ENCODE measurements at regions not wholly inside any gene's neighbourhood (a gene's known extent, or its start where the extent isn't known, plus 50 kb on each side); places are given as distances from the start of the nearest gene placed in this dataset.
"Not testable (repeated sequence)": the region's sequence is repeated elsewhere in the genome, so short reads cannot be mapped to it uniquely, and the experiment has no call there.

- TF ChIP-seq CTCF (conservative IDR thresholded peaks at IDR 0.05; ENCODE audit: low read depth, low read length) = no peak
- no peak for TF ChIP-seq EZH2 (IDR thresholded peaks at IDR 0.05; ENCODE audit: borderline replicate concordance, low read depth, low read length, poor library complexity, severe bottlenecking)
- intact Hi-C loops (cut with micrococcal nuclease; ENCODE audit: unreplicated experiment) = no loop called here
- Histone ChIP-seq H3K27ac (ENCODE audit: low read depth, low read length, poor library complexity, severe bottlenecking) (no peak overlapping the region), H3K27me3 (replicated peaks; ENCODE audit: insufficient read depth, low read depth, low read length, poor library complexity) (no peaks in the 10 kb centered on the region), H3K36me3 (ENCODE audit: insufficient read depth, low read length, poor library complexity, severe bottlenecking) (no peaks in the 10 kb centered on the region), H3K9me3 (ENCODE audit: low read depth, low read length, poor library complexity, severe bottlenecking) (no peaks in the 10 kb centered on the region), H3K4me1 (ENCODE audit: insufficient read depth, low read length, poor library complexity, severe bottlenecking) (no peaks in the 10 kb centered on the region), H3K4me3 (ENCODE audit: low read depth, low read length, poor library complexity, severe bottlenecking) (no peak overlapping the region)
- ChIA-PET CTCF (no interaction called here), POLR2A (ENCODE audit: low non-redundant PET) (no interaction called here)
- no peak for DNase-seq (ENCODE audit: low spot score)
- no TSS peak for BruUV-seq (replicated peaks)
These were observed 63.9 kb upstream of the KIT start for GRCh38 chr4:54593795-54594322.

GRCh38 chr4:54596201-54596600 lies 61.6 kb upstream of the KIT start:
- BruUV-seq (replicated peaks) = no TSS peak
- ChIA-PET POLR2A (ENCODE audit: low non-redundant PET) (no interaction called here), CTCF (no interaction called here)

GRCh38 chr4:54597678-54598077 lies 60.1 kb upstream of the KIT start:
- H3K9me3 ChIP-seq (ENCODE audit: low read depth, low read length, poor library complexity, severe bottlenecking); H3K27me3 ChIP-seq (replicated peaks; ENCODE audit: insufficient read depth, low read depth, low read length, poor library complexity); H3K36me3 ChIP-seq (ENCODE audit: insufficient read depth, low read length, poor library complexity, severe bottlenecking); BruUV-seq (replicated peaks); POLR2A ChIA-PET (ENCODE audit: low non-redundant PET); H3K4me1 ChIP-seq (ENCODE audit: insufficient read depth, low read length, poor library complexity, severe bottlenecking); H3K27ac ChIP-seq (ENCODE audit: low read depth, low read length, poor library complexity, severe bottlenecking); intact Hi-C loops (cut with micrococcal nuclease; ENCODE audit: unreplicated experiment); CTCF ChIA-PET; H3K4me3 ChIP-seq (ENCODE audit: low read depth, low read length, poor library complexity, severe bottlenecking); DNase-seq (ENCODE audit: low spot score): not testable (repeated sequence)

More at GRCh38 chr4:54596201-54596600, 61.6 kb upstream of the KIT start:
- Histone ChIP-seq H3K4me1 (ENCODE audit: insufficient read depth, low read length, poor library complexity, severe bottlenecking) (no peaks in the 10 kb centered on the region), H3K36me3 (ENCODE audit: insufficient read depth, low read length, poor library complexity, severe bottlenecking) (no peaks in the 10 kb centered on the region), H3K9me3 (ENCODE audit: low read depth, low read length, poor library complexity, severe bottlenecking) (no peaks in the 10 kb centered on the region), H3K4me3 (ENCODE audit: low read depth, low read length, poor library complexity, severe bottlenecking) (no peak overlapping the region), H3K27me3 (replicated peaks; ENCODE audit: insufficient read depth, low read depth, low read length, poor library complexity) (no peaks in the 10 kb centered on the region), H3K27ac (ENCODE audit: low read depth, low read length, poor library complexity, severe bottlenecking) (no peak overlapping the region)
- intact Hi-C loops (cut with micrococcal nuclease; ENCODE audit: unreplicated experiment) = no loop called here
- no peak for DNase-seq (ENCODE audit: low spot score)
- TF ChIP-seq CTCF (conservative IDR thresholded peaks at IDR 0.05; ENCODE audit: low read depth, low read length) = no peak
- no peak for TF ChIP-seq EZH2 (IDR thresholded peaks at IDR 0.05; ENCODE audit: borderline replicate concordance, low read depth, low read length, poor library complexity, severe bottlenecking)

- CTCF ChIA-PET; H3K4me1 ChIP-seq (ENCODE audit: insufficient read depth, low read length, poor library complexity, severe bottlenecking); H3K36me3 ChIP-seq (ENCODE audit: insufficient read depth, low read length, poor library complexity, severe bottlenecking); H3K4me3 ChIP-seq (ENCODE audit: low read depth, low read length, poor library complexity, severe bottlenecking); H3K27ac ChIP-seq (ENCODE audit: low read depth, low read length, poor library complexity, severe bottlenecking); H3K9me3 ChIP-seq (ENCODE audit: low read depth, low read length, poor library complexity, severe bottlenecking); POLR2A ChIA-PET (ENCODE audit: low non-redundant PET); H3K27me3 ChIP-seq (replicated peaks; ENCODE audit: insufficient read depth, low read depth, low read length, poor library complexity); BruUV-seq (replicated peaks); DNase-seq (ENCODE audit: low spot score); intact Hi-C loops (cut with micrococcal nuclease; ENCODE audit: unreplicated experiment): not testable (repeated sequence)
These were observed 55.6 kb upstream of the KIT start for GRCh38 chr4:54602175-54602574.
